ENCODE measurements at regions not wholly inside any gene's neighbourhood (a gene's known extent, or its start where the extent isn't known, plus 50 kb on each side); places are given as distances from the start of the nearest gene placed in this dataset.
"Not testable (repeated sequence)": the region's sequence is repeated elsewhere in the genome, so short reads cannot be mapped to it uniquely, and the experiment has no call there.

DNA sequence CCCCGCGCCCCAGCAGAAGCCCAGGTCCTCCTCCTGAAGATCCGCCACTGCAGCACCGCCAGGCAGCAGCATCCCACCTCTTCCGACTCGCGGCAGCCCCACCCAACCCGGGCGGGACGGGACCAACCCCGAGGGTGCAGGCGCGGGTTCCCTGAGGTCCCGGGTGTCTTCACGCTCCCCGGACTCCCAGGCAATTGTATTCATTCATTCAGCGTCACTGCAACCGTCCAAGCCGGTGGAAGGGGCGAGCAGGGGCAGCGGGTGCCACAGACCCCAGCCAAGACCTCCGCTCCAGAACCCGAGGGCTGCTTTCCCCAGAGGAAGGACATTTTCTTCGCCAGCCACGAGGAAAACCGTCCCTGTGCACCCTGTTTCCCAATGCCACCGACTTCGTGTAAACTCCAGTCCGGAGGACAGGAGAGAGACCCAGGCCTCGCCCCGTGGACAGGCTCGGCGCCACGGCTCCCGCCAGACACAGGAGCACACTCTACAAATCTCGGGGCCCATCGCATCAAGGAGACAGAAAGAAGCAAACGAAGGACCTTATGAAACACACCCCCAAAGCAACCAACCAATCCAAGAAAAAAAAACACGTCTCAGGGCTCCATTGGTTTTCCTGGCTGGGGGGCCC lies 1471.5 kb downstream of the FOXD4L5 start:
- POLR2A ChIA-PET, CTCF ChIA-PET: not testable (repeated sequence)

- POLR2A ChIA-PET, CTCF ChIA-PET: not testable (repeated sequence)
Observed at GRCh38 chr9:63812822-63813221, 1472.2 kb downstream of the FOXD4L5 start.

DNA sequence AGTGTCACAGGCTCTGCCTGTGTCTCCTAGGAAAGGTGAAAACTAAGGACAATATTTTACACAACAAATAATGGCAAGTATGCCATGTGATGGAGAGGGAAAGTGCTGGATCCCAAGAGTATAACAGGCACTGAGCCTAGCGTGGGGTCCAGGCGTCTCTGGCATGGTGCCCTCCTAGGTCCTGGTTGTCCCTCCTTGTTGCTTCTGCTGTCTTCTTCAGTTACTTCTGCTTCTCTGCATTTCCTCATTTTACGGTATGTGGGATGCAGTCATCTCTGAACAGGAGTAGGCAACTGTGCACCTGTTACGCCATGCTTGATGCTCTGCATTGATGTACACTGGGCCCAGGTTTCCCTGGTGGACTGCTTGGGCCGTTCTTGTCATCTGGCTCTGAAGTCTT lies 1480.8 kb downstream of the FOXD4L5 start:
- POLR2A ChIA-PET, CTCF ChIA-PET: not testable (repeated sequence)

- POLR2A ChIA-PET, CTCF ChIA-PET: not testable (repeated sequence)
Observed at GRCh38 chr9:63794081-63794685, 1490.8 kb downstream of the FOXD4L5 start.

GRCh38 chr9:63787454-63787853 lies 1497.6 kb downstream of the FOXD4L5 start:
- CTCF ChIA-PET, POLR2A ChIA-PET: not testable (repeated sequence)

DNA sequence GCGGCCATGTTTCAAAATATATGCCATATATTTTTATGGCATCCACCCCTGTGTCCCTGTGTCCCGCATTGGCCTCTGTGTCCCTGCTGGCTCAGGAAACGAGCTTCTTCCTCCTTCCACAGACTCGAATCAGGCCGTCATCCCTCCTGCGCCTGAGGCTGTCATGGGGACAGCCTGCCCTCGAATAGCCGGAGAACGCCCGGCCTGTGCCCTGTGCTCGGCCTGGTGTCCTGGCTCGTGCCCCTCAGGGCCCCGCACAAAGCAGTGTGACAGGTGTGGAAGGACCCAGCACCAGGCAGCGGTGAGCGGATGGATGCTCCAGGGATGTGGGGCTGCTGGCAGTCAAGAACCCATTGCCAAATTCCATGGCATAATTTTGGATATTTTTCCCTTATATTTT lies 1500.0 kb downstream of the FOXD4L5 start:
- CTCF ChIA-PET, POLR2A ChIA-PET: not testable (repeated sequence)

GRCh38 chr9:63784421-63784820 lies 1500.6 kb downstream of the FOXD4L5 start:
- CTCF ChIA-PET, POLR2A ChIA-PET: not testable (repeated sequence)

- POLR2A ChIA-PET, CTCF ChIA-PET: not testable (repeated sequence)
Observed at GRCh38 chr9:63781817-63782439, 1503.1 kb downstream of the FOXD4L5 start.

GRCh38 chr9:63781390-63781789 lies 1503.6 kb downstream of the FOXD4L5 start:
- POLR2A ChIA-PET, CTCF ChIA-PET: not testable (repeated sequence)

DNA sequence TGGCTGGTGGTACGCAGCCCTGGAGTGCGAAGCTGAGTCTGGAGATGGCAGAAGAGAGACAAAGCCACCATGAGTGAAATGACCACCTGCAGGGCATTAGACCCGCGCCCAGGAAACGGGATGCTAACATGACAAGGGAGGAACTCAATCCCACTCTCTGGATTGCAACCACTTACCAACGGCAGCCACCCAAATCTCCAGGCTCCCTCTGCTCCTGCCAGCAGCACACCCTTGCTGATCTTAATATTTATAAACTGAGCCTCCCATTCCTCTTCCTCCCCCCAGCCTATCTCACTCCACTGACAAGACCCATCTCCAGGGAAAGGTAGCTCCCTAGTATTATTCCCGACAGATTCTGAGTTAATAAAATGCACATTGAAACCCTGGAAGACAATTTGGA lies 1508.8 kb downstream of the FOXD4L5 start:
- POLR2A ChIA-PET, CTCF ChIA-PET: not testable (repeated sequence)

GRCh38 chr9:63775092-63775426 lies 1510.0 kb downstream of the FOXD4L5 start:
- POLR2A ChIA-PET, CTCF ChIA-PET: not testable (repeated sequence)

DNA sequence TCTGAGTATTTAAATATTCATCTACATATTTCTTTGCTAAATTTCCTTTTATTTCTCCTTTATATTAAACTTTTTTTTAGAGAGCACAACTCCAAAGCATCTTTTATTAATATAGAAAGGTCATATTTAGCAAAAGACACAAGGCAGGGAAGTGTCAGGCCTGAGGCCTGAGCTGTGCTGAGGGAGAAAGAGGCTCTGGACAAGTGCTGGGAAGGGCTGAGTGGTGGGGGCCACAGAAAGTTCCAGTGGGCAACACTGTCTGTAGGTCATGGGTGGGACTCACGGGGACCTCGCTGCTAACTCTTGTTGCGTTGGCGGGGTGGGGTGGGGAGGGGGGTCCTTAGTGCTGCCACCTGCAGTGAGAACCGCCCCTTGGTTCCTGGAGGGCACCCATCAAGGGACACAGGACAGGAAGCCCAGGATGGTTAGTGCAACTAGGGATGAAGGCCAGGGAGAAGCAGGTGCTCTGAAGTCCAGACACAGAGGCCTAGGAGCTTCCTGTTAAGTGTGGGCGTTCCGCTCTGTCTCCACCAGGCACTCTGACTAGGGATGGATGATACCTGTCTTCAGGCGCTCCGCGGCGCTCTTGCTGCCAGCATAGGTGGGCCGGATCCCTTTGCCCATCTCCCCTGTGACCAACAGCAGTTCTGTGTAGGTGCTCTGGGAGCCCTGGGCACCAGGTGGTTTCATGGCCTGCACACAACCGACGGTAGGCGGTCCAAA lies 1510.5 kb downstream of the FOXD4L5 start:
- POLR2A ChIA-PET, CTCF ChIA-PET: not testable (repeated sequence)

- CTCF ChIA-PET, POLR2A ChIA-PET: not testable (repeated sequence)
Observed at GRCh38 chr9:63762230-63762629, 1522.8 kb downstream of the FOXD4L5 start.

DNA sequence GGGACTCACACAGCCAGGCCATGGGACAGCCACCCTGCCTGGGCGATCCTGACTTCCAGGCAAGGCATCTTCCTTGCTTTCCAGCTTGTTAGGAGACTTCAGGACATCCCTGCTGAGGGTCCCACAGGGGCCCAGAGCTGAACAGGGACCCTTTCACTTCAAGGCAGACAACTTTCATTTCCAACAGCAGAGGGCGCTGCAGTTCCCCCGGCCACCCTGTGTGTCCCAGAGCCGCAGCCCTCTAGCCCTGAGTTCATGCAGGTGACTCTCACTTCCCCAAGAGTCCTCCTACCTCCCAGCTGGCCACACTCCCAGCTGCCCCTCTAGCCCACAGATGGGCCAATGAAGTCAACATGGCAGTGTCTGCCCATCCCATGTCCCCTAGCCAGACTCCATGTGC lies 1556.0 kb downstream of the FOXD4L5 start:
- POLR2A ChIA-PET, CTCF ChIA-PET: not testable (repeated sequence)

DNA sequence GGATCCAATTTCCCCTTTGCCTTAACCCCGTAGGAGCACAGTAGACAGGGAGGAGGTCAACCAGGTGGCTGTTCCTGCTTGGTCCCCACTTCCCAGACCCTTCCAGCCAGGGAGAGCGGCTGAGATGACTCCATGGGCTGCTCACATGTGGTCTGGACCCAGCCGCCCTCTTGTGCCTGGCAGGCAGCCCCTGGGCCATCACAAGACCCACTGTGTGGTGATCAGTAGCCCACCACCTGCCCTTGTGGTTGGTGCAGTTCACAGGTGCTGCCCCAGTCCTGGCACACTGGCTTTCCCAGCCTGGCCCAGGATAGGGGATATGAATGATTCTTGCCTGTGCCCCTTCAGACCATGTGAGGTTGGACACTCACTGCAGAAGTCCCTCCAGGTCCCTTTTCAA lies 1556.7 kb downstream of the FOXD4L5 start:
- CTCF ChIA-PET: no interaction called here

GRCh38 chr9:63708285-63708684 lies 1576.7 kb downstream of the FOXD4L5 start:
- CTCF ChIA-PET, POLR2A ChIA-PET: not testable (repeated sequence)

More for the DNA sequence above, 1556.7 kb downstream of the FOXD4L5 start:
- POLR2A ChIA-PET: no interaction called here

DNA sequence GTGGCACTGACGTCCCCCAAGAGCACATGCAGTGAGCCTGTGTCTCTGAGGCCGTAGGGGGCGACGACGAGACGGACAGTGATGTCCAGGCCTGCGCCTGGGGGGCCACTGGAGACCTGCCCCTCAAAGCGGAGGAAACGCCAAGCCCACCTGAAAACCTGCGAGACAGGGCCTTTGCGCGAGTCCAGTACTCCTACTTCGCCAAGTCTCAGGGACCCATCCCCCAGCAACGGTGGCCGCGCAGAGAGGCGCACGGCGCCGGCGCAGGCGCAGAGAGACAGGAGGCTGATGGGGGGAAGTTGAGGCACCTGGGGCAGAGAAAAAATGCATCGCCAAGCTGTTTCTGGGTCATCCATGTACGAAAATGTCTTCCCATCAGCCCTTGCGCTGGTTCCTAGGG lies 1580.6 kb downstream of the FOXD4L5 start:
- CTCF ChIA-PET, POLR2A ChIA-PET: not testable (repeated sequence)

GRCh38 chr9:63703670-63704069 lies 1581.3 kb downstream of the FOXD4L5 start:
- CTCF ChIA-PET, POLR2A ChIA-PET: not testable (repeated sequence)

DNA sequence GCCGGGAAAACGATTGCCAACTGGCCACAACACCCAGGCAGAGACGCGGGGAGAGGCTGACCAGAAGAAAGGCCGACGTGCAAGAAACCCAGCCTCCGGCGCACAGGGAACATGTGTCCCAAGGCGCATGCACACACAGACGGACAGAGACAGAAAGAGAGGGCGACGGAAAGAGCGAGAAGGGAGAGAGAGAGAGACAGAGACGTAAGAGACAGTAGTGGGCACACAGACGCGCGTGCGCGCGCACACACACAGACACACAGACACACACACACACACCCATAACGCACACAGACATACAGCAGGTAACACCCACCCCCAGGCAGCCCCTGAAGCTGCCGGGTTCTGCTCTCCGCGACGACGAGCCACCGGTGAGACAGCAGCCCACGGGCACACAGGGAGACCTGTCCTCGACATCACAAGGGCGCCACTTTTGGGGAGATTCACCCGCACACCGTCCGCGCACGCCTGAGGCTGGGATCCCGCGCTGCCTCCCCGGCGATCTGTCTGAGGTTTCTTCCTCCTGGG lies 1581.8 kb downstream of the FOXD4L5 start:
- POLR2A ChIA-PET, CTCF ChIA-PET: not testable (repeated sequence)
